ENCODE measurements at regions not wholly inside any gene's neighbourhood (a gene's known extent, or its start where the extent isn't known, plus 50 kb on each side); places are given as distances from the start of the nearest gene placed in this dataset.
"Not testable (repeated sequence)": the region's sequence is repeated elsewhere in the genome, so short reads cannot be mapped to it uniquely, and the experiment has no call there.

- Mint-ChIP-seq H3K36me3 (no peaks in the 10 kb centered on the region), H3K9me3 (no peaks in the 10 kb centered on the region), H3K27ac (no peak overlapping the region)
- ATAC-seq (no peak), DNase-seq (ENCODE audit: low spot score in 2 of 2) (no peak)
Observed at GRCh38 chr18:79604913-79605880, 74.4 kb upstream of the CTDP1 start.

- ATAC-seq, H3K27ac Mint-ChIP-seq, H3K36me3 Mint-ChIP-seq, H3K9me3 Mint-ChIP-seq: not testable (repeated sequence)
- DNase-seq (ENCODE audit: low spot score in 2 of 2): peak in 1 of 2 donors; percentile 23
Observed at GRCh38 chr18:79606071-79606470, 73.5 kb upstream of the CTDP1 start.

- peak in 1 of 2 donors; percentile 25 for DNase-seq (ENCODE audit: low spot score in 2 of 2)
- Mint-ChIP-seq H3K9me3 (no peaks in the 10 kb centered on the region), H3K27ac (no peak overlapping the region), H3K36me3 (no peaks in the 10 kb centered on the region)
- ATAC-seq: no peak
Observed at GRCh38 chr18:79606621-79607331, 72.8 kb upstream of the CTDP1 start.

- H3K27ac Mint-ChIP-seq: no peak overlapping the region
- H3K9me3 Mint-ChIP-seq: no peaks in the 10 kb centered on the region
- no peaks in the 10 kb centered on the region for H3K36me3 Mint-ChIP-seq
- DNase-seq (ENCODE audit: low spot score in 2 of 2) (peak in 1 of 2 donors; percentile 48), ATAC-seq (no peak)
Observed at GRCh38 chr18:79607361-79607952, 72.1 kb upstream of the CTDP1 start.

GRCh38 chr18:79608069-79608468 is 71.5 kb upstream of the CTDP1 start:
- DNase-seq (ENCODE audit: low spot score in 2 of 2) (peak in 1 of 2 donors; percentile 25), ATAC-seq (no peak)
- H3K9me3 Mint-ChIP-seq: no peaks in the 10 kb centered on the region
- no peak overlapping the region for H3K27ac Mint-ChIP-seq
- H3K36me3 Mint-ChIP-seq: no peaks in the 10 kb centered on the region

- DNase-seq (ENCODE audit: low spot score in 2 of 2) (peak in 1 of 2 donors; percentile 23), ATAC-seq (no peak)
- Mint-ChIP-seq H3K36me3 (no peaks in the 10 kb centered on the region), H3K9me3 (no peaks in the 10 kb centered on the region), H3K27ac (no peak overlapping the region)
Observed at GRCh38 chr18:79608535-79608934, 71.1 kb upstream of the CTDP1 start.

GRCh38 chr18:79608999-79609461 is 70.6 kb upstream of the CTDP1 start:
- H3K9me3 Mint-ChIP-seq: no peaks in the 10 kb centered on the region
- H3K36me3 Mint-ChIP-seq: no peaks in the 10 kb centered on the region
- ATAC-seq (no peak), DNase-seq (ENCODE audit: low spot score in 2 of 2) (peak in 1 of 2 donors; percentile 44)
- no peak overlapping the region for H3K27ac Mint-ChIP-seq

GRCh38 chr18:79609841-79610281 is 69.7 kb upstream of the CTDP1 start:
- ATAC-seq: no peak
- no peak overlapping the region for H3K27ac Mint-ChIP-seq
- no peaks in the 10 kb centered on the region for H3K36me3 Mint-ChIP-seq
- DNase-seq (ENCODE audit: low spot score in 2 of 2): peak in 1 of 2 donors; percentile 48
- no peaks in the 10 kb centered on the region for H3K9me3 Mint-ChIP-seq

- peak in 1 of 2 donors; percentile 42 for DNase-seq (ENCODE audit: low spot score in 2 of 2)
- ATAC-seq: no peak
- no peak overlapping the region for H3K27ac Mint-ChIP-seq
- no peaks in the 10 kb centered on the region for H3K36me3 Mint-ChIP-seq
- no peaks in the 10 kb centered on the region for H3K9me3 Mint-ChIP-seq
Observed at GRCh38 chr18:79610461-79611039, 69.1 kb upstream of the CTDP1 start.

- H3K36me3 Mint-ChIP-seq: no peaks in the 10 kb centered on the region
- no peak overlapping the region for H3K27ac Mint-ChIP-seq
- no peak for DNase-seq (ENCODE audit: low spot score in 2 of 2)
- ATAC-seq: no peak
- H3K9me3 Mint-ChIP-seq: no peaks in the 10 kb centered on the region
Observed at GRCh38 chr18:79611040-79611681, 68.4 kb upstream of the CTDP1 start.

- DNase-seq (ENCODE audit: low spot score in 2 of 2) (peak in 1 of 2 donors; percentile 51), ATAC-seq (no peak)
- H3K9me3 Mint-ChIP-seq: no peaks in the 10 kb centered on the region
- H3K27ac Mint-ChIP-seq: no peak overlapping the region
- no peaks in the 10 kb centered on the region for H3K36me3 Mint-ChIP-seq
Observed at GRCh38 chr18:79612291-79613108, 67.1 kb upstream of the CTDP1 start.

GRCh38 chr18:79613186-79613931 is 66.2 kb upstream of the CTDP1 start:
- ATAC-seq: no peak

GRCh38 chr18:79614211-79614955 is 65.2 kb upstream of the CTDP1 start:
- H3K36me3 Mint-ChIP-seq: peaks cover 0 to 4% of the 10 kb centered on the region in 2 donors
- DNase-seq (ENCODE audit: low spot score in 2 of 2) (no peak), ATAC-seq (no peak)
- no peaks in the 10 kb centered on the region for H3K9me3 Mint-ChIP-seq
- no peak overlapping the region for H3K27ac Mint-ChIP-seq

More at GRCh38 chr18:79613186-79613931, 66.2 kb upstream of the CTDP1 start:
- Mint-ChIP-seq H3K27ac (no peak overlapping the region), H3K9me3 (no peaks in the 10 kb centered on the region), H3K36me3 (peaks cover 0 to 4% of the 10 kb centered on the region in 2 donors)
- no peak for DNase-seq (ENCODE audit: low spot score in 2 of 2)

GRCh38 chr18:79615091-79615490 is 64.5 kb upstream of the CTDP1 start:
- Mint-ChIP-seq H3K9me3 (no peaks in the 10 kb centered on the region), H3K27ac (no peak overlapping the region)
- ATAC-seq: no peak

More at GRCh38 chr18:79615091-79615490, 64.5 kb upstream of the CTDP1 start:
- no peak for DNase-seq (ENCODE audit: low spot score in 2 of 2)
- peaks cover 0 to 4% of the 10 kb centered on the region in 2 donors for H3K36me3 Mint-ChIP-seq

Measured in activated naive CD4-positive, alpha-beta T cell treated with anti-CD3 and anti-CD28 coated beads, Interleukin-2, amount 50 U/mL, for 72 hours (primary cell).